VCaP (cell line): ENCODE measurements at regions not wholly inside any gene's neighbourhood (a gene's known extent, or its start where the extent isn't known, plus 50 kb on each side); places are given as distances from the start of the nearest gene placed in this dataset.
"Not testable (repeated sequence)": the region's sequence is repeated elsewhere in the genome, so short reads cannot be mapped to it uniquely, and the experiment has no call there.

Experiments used
- H3K27ac ChIP-seq: fragments of 450-650 bp; 2 replicates; pipeline ENCODE4 v1.5.1; 2017
- TF ChIP-seq, protein P1 (sequence below): fragments of 450-650 bp; conservative IDR thresholded peaks from 2 replicates; pipeline ENCODE4 v1.5.1; 2017; ENCODE audit warnings: mild to moderate bottlenecking, moderate library complexity

- TF ChIP-seq, protein P1, sequence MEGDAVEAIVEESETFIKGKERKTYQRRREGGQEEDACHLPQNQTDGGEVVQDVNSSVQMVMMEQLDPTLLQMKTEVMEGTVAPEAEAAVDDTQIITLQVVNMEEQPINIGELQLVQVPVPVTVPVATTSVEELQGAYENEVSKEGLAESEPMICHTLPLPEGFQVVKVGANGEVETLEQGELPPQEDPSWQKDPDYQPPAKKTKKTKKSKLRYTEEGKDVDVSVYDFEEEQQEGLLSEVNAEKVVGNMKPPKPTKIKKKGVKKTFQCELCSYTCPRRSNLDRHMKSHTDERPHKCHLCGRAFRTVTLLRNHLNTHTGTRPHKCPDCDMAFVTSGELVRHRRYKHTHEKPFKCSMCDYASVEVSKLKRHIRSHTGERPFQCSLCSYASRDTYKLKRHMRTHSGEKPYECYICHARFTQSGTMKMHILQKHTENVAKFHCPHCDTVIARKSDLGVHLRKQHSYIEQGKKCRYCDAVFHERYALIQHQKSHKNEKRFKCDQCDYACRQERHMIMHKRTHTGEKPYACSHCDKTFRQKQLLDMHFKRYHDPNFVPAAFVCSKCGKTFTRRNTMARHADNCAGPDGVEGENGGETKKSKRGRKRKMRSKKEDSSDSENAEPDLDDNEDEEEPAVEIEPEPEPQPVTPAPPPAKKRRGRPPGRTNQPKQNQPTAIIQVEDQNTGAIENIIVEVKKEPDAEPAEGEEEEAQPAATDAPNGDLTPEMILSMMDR: no peak
- H3K27ac ChIP-seq: no peak overlapping the region
These were observed 303.8 kb upstream of the CLEC14A start for GRCh38 chr14:38559711-38560110.

DNA sequence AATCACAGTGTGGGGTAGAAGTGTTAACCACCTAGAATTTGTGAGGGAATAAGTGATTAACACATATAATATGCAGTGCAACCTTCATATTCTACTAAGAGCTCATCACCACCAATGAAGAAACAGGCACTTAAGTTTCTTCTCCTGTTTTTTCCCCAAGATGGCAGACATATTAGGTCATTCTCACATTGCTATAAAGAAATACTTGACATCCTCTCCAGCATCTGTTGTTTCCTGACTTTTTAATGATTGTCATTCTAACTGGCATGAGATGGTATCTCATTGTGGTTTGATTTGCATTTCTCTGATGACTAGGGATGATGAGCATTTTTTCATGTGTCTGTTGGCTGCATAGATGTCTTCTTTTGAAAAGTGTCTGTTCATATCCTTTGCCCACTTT is 301.5 kb upstream of the CLEC14A start:
- not testable (repeated sequence) for H3K27ac ChIP-seq

DNA sequence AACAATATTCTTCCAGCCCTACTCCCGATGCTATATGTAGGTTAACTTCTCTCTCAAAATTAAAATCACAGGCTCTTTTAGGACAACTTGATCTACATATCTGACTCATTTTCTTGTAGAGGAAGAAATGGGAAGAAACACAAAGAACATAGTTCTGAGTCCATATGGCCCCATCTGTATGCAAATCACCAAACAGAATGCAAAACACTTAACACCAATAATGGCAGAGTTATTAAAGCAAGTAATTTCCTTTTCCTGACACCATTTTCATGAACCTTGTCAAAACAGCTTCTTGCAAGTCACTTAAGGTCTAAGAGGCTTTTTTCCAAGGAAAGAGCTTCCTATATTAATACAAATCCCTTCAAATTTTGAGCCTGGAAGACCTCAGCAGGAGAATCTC is 300.4 kb upstream of the CLEC14A start:
- H3K27ac ChIP-seq: no peak overlapping the region
- TF ChIP-seq, protein P1: no peak

- TF ChIP-seq, protein P1: no peak
- no peak overlapping the region for H3K27ac ChIP-seq
These were observed 298.1 kb upstream of the CLEC14A start for GRCh38 chr14:38554026-38554425.

DNA sequence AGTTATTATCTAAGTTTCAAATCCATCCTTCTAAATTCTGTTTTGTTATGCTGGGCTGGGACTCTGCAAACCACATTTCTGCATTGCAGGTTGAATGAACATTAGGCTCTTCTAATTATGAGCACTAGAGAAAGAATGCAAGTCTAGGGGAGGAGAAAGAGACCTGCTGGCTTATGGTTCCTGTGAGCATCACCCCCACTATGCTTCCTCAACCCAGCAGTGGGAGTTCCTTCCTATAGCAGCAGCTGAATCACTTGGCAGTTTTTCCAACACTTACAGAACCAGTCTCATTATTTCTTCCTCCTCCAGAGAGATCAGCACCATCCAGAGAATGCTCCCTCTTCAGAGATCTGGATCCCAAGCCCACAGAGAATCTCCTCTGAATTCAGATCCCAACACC is 297.7 kb upstream of the CLEC14A start:
- no peak overlapping the region for H3K27ac ChIP-seq
- TF ChIP-seq, protein P1: no peak

GRCh38 chr14:38549564-38549963 is 293.7 kb upstream of the CLEC14A start:
- TF ChIP-seq, protein P1: no peak
- H3K27ac ChIP-seq: no peak overlapping the region

- TF ChIP-seq, protein P1: no peak
- H3K27ac ChIP-seq: no peak overlapping the region
These were observed 292.1 kb upstream of the CLEC14A start for GRCh38 chr14:38547961-38548490.

DNA sequence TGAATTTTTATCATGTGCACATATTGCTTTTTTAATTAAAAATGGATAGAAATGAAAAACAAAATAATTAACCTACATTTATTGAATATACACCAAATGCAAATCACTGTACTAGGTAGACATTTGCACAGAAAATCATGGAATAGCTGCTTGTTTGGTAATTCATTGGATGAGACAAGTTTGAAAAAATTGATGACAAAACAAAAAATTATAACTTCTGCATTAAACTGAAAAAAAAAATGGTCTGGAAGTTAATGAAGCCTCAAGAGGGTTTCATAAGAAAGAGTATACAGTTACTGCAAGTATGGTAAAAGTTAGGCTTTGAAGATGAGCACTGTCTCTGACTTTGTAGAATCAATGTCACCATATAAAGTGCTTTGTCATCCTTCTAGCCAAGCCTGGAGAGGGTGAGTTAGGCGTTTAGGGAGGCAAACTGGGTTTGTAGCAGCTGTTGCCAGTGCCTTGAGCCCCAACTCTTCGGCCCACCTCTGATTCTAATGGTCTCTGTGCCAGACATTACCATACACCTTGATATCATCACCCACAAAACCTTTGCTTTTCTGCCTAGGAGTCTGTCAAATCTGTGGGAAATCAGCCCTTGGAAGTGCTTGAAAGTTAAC is 291.1 kb upstream of the CLEC14A start:
- no peak overlapping the region for H3K27ac ChIP-seq
- TF ChIP-seq, protein P1: no peak
